Heart right ventricle (tissue), 16 donors: ENCODE measurements at regions not wholly inside any gene's neighbourhood (a gene's known extent, or its start where the extent isn't known, plus 50 kb on each side); places are given as distances from the start of the nearest gene placed in this dataset.

ENCODE experiments used
- ATAC-seq, 8 donors: fragments of 200-7000 bp; cut with Tn5 transposase; one replicate each; pipeline ENCODE4 v1.9.1; 2020; ENCODE audit warnings: mild to moderate bottlenecking in 8 of 8, moderate library complexity in 8 of 8, moderate number of reproducible peaks in 1 of 8
- DNase-seq, 2 donors: peaks; one replicate each; pipeline ENCODE4 v3.0.0-alpha.2; 2020
- H3K27ac ChIP-seq, 10 donors: fragments of 200-600 bp; sonication (generic) in 2 of 10; one replicate each; pipeline versions ENCODE4 v1.5.0 to v1.8.0; 2020 to 2022; ENCODE audit warnings: mild to moderate bottlenecking in 3 of 10
- H3K27me3 ChIP-seq, 7 donors: fragments of 200-600 bp; one replicate each; pipeline ENCODE4 v1.8.0; 2021 to 2022; ENCODE audit warnings: mild to moderate bottlenecking in 2 of 7
- H3K36me3 ChIP-seq, 9 donors: fragments of 200-600 bp; sonication (generic) in 1 of 9; one replicate each; pipeline versions ENCODE4 v1.5.0 to v1.8.0; 2020 to 2022; ENCODE audit warnings: mild to moderate bottlenecking in 2 of 9
- H3K4me1 ChIP-seq, 9 donors: fragments of 200-600 bp; sonication (generic) in 1 of 9; one replicate each; pipeline versions ENCODE4 v1.5.0 to v1.8.0; 2020 to 2022; ENCODE audit warnings: mild to moderate bottlenecking in 4 of 9
- H3K4me3 ChIP-seq, 10 donors: fragments of 200-600 bp; sonication (generic) in 2 of 10; one replicate each; pipeline versions ENCODE4 v1.5.0 to v1.8.0; 2020 to 2022; ENCODE audit warnings: mild to moderate bottlenecking in 7 of 10, moderate library complexity in 2 of 10
- H3K9me3 ChIP-seq, 11 donors: fragments of 200-600 bp in 10 of 11; sonication (generic) in 2 of 11; one replicate each; pipeline versions ENCODE4 v1.5.0 to v1.8.0; 2013 to 2022; ENCODE audit warnings: mild to moderate bottlenecking in 2 of 11, control low read depth in 1 of 11, moderate library complexity in 1 of 11
- WGBS, 2 donors: extraction: QIAGEN DNeasy Blood & Tissue Kit; methylation state at CpG; one replicate each; pipeline ENCODE4 v1.1.7; 2013; ENCODE audit warnings: inconsistent platforms in 1 of 2; 5-methylcytosine and 5-hydroxymethylcytosine counted together
- intact Hi-C, 10 donors: fragments of 100-400 bp; cut with DNase I; formaldehyde crosslinking; loops; one replicate each; pipeline versions ENCODE4 v1.11.1 to v1.14.2; 2022
- TF ChIP-seq, protein P1 (sequence below), 9 donors: fragments of 200-600 bp; sonication (generic) in 2 of 9; IDR thresholded peaks; one replicate each; pipeline versions ENCODE4 v1.5.0 to v1.8.0; 2021 to 2022; ENCODE audit warnings: antibody characterized with exemption in 9 of 9, mild to moderate bottlenecking in 5 of 9, moderate library complexity in 1 of 9
- donor health status: Arrhythmogenic right ventricular cardiomyopathy.
- donor health status: ischemic (EF 13 %, LVEDD 7.1; RV severe dilation, severe dysfunction).
- donor health status: healthy with polysubstance abuse.
- donor health status: DM: no; HTN: yes; CAD: no.
- donor health status: DM: no; HTN: no; CAD: no.
- donor health status: ischemic (EF 25% LVEDD 6.9; RV normal size, moderate dysfunction).
- donor health status: ischemic (EF 25% LVEDD 5.7; RV mildly dilated, moderate dysfunction).
- donor health status: healthy.
- donor health status: DM: yes; HTN: yes; CAD: no.
- donor health status: Ischemic cardiomyopathy.
- donor health status: ischemic (EF 35%, LVEDD 5.7; RV mildly dilated, moderate dysfunction).
- donor health status: nonischemic (EF 11% LVEDD 7.7; RV severe dilation, severe dysfunction).
- donor health status: DM: yes; HTN: yes; CAD: no.
- donor health status: PGD.
- donor health status: ischemic (EF 29% LVEDD 5.4; RV normal size, mild dysfunction).
- donor health status: nonischemic (EF 23%, LVEDD 6.1; RV moderate dilation, normal function).

- ATAC-seq = no peak
- H3K36me3 ChIP-seq = no peaks in the 10 kb centered on the region
- 70 to 76% methylated on average over 2 of the region's 2 CpGs for WGBS, 2 donors
- H3K9me3 ChIP-seq = peaks cover 0 to 19% (median 0%) of the 10 kb centered on the region in 11 donors
- no peak for DNase-seq
- H3K4me3 ChIP-seq = no peak overlapping the region
- TF ChIP-seq, protein P1, sequence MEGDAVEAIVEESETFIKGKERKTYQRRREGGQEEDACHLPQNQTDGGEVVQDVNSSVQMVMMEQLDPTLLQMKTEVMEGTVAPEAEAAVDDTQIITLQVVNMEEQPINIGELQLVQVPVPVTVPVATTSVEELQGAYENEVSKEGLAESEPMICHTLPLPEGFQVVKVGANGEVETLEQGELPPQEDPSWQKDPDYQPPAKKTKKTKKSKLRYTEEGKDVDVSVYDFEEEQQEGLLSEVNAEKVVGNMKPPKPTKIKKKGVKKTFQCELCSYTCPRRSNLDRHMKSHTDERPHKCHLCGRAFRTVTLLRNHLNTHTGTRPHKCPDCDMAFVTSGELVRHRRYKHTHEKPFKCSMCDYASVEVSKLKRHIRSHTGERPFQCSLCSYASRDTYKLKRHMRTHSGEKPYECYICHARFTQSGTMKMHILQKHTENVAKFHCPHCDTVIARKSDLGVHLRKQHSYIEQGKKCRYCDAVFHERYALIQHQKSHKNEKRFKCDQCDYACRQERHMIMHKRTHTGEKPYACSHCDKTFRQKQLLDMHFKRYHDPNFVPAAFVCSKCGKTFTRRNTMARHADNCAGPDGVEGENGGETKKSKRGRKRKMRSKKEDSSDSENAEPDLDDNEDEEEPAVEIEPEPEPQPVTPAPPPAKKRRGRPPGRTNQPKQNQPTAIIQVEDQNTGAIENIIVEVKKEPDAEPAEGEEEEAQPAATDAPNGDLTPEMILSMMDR (IDR thresholded peaks at IDR 0.05) = no peak
- H3K27ac ChIP-seq = no peak overlapping the region
- no peaks in the 10 kb centered on the region for H3K4me1 ChIP-seq
- intact Hi-C loops = no loop called here
- H3K27me3 ChIP-seq = no peaks in the 10 kb centered on the region
Measured at GRCh38 chr10:107552963-107553362, 388.5 kb upstream of the SORCS1 start.

DNA sequence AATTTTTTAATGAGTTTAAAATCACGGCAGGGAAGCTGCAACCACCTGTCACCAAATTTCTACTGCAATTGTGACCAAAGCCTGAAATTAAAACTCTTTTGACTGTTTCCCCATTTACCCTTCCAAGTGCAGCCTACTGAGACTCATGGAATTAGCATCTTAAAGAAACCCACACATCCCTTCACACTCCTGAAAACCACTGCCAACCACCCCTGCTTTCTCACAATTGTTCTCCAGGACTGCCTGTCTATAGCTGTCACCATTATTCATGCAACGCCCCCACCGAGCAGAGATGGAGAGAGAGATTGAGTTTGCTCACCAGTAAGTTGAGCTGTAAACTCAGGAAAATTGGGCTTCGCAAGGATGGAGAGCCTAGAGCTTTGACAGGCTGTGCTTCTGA, 383.8 kb upstream of the SORCS1 start:
- WGBS, 2 donors = 55% methylated on average over 4 of the region's 4 CpGs
- intact Hi-C loops = no loop called here
- ATAC-seq = no peak
- Histone ChIP-seq H3K27me3 (peaks cover 0 to 5% (median 0%) of the 10 kb centered on the region in 7 donors), H3K4me1 (no peaks in the 10 kb centered on the region), H3K27ac (no peak overlapping the region), H3K9me3 (peaks cover 0 to 19% (median 0%) of the 10 kb centered on the region in 11 donors), H3K36me3 (no peaks in the 10 kb centered on the region), H3K4me3 (no peak overlapping the region)
- TF ChIP-seq, protein P1 (IDR thresholded peaks at IDR 0.05) = no peak
- DNase-seq = no peak

GRCh38 chr10:107546986-107547385, 382.5 kb upstream of the SORCS1 start:
- H3K36me3 ChIP-seq = no peaks in the 10 kb centered on the region
- no peak overlapping the region for H3K4me3 ChIP-seq
- 49 to 54% methylated on average over 5 of the region's 5 CpGs for WGBS, 2 donors
- DNase-seq = no peak
- intact Hi-C loops = no loop called here
- TF ChIP-seq, protein P1 (IDR thresholded peaks at IDR 0.05) = no peak
- H3K4me1 ChIP-seq = no peaks in the 10 kb centered on the region
- ATAC-seq = no peak
- no peak overlapping the region for H3K27ac ChIP-seq
- H3K9me3 ChIP-seq = peaks cover 0 to 19% (median 0%) of the 10 kb centered on the region in 11 donors
- H3K27me3 ChIP-seq = peaks cover 0 to 5% (median 0%) of the 10 kb centered on the region in 7 donors

DNA sequence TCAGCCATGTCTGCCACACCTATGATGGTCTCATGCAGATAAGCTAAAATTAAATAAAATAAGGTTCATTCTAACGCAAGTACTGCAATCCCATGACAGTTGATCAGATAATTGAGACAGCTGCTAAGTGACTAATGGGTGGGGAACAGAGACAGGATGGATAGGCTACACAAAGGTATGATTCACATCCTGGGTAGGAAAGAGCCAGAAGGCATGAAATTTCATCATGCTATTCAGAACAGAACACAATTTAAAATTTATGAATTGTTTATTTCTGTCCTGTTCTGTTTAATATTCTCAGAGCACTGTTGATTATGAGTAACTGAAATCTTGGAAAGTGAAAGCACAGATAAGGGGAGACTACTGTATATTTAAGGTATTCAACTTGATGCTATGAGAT, 381.8 kb upstream of the SORCS1 start:
- no peaks in the 10 kb centered on the region for H3K4me1 ChIP-seq
- H3K4me3 ChIP-seq = no peak overlapping the region
- peaks cover 0 to 5% (median 0%) of the 10 kb centered on the region in 7 donors for H3K27me3 ChIP-seq
- H3K9me3 ChIP-seq = peaks cover 0 to 18% (median 0%) of the 10 kb centered on the region in 11 donors
- ATAC-seq (no peak), DNase-seq (no peak)
- TF ChIP-seq, protein P1 (IDR thresholded peaks at IDR 0.05) = no peak
- no peak overlapping the region for H3K27ac ChIP-seq
- H3K36me3 ChIP-seq = no peaks in the 10 kb centered on the region
- WGBS, 2 donors = 17 to 27% methylated on average over 1 of the region's 1 CpG
- intact Hi-C loops = no loop called here
